Suprapubic skin (tissue), 4 donors: ENCODE measurements at regions not wholly inside any gene's neighbourhood (a gene's known extent, or its start where the extent isn't known, plus 50 kb on each side); places are given as distances from the start of the nearest gene placed in this dataset.

ENCODE experiments used
- DNase-seq, 2 donors: peaks; one replicate each; pipeline ENCODE4 v3.0.0-alpha.2; 2019; ENCODE audit warnings: low spot score in 2 of 2
- H3K27ac ChIP-seq: fragments of 200-600 bp; sonication (generic); one replicate; pipeline ENCODE4 v1.5.1; 2019
- H3K27me3 ChIP-seq: fragments of 200-600 bp; sonication (generic); one replicate; pipeline ENCODE4 v1.5.1; 2019
- H3K36me3 ChIP-seq: fragments of 200-600 bp; sonication (generic); one replicate; pipeline ENCODE4 v1.5.1; 2019
- H3K4me1 ChIP-seq: fragments of 200-600 bp; sonication (generic); one replicate; pipeline ENCODE4 v1.5.1; 2019
- H3K4me3 ChIP-seq: fragments of 200-600 bp; sonication (generic); one replicate; pipeline ENCODE4 v1.5.1; 2019; ENCODE audit warnings: mild to moderate bottlenecking
- H3K9me3 ChIP-seq: fragments of 200-600 bp; sonication (generic); one replicate; pipeline ENCODE4 v1.5.1; 2019
- CTCF ChIP-seq, 2 donors: fragments of 200-600 bp in 1 of 2; fragments of 450-650 bp in 1 of 2; sonication (generic) in 1 of 2; IDR thresholded peaks; one replicate each; pipeline ENCODE4 v1.5.1; 2016 to 2019; ENCODE audit warnings: antibody characterized with exemption in 2 of 2, mild to moderate bottlenecking in 1 of 2, moderate library complexity in 1 of 2
- EP300 ChIP-seq: sonication (generic); formaldehyde crosslinking; IDR thresholded peaks from one replicate; pipeline ENCODE4 v1.6.1; 2017; ENCODE audit warnings: antibody characterized with exemption
- POLR2A ChIP-seq, 2 donors: fragments of 450-650 bp; IDR thresholded peaks; one replicate each; pipeline ENCODE4 v1.6.1; 2017; ENCODE audit warnings: antibody characterized with exemption in 2 of 2, mild to moderate bottlenecking in 2 of 2, moderate library complexity in 2 of 2
- POLR2AphosphoS5 ChIP-seq, 3 donors: sonication (generic); formaldehyde crosslinking; IDR thresholded peaks; one replicate each; pipeline ENCODE4 v1.6.1; 2017; ENCODE audit warnings: antibody characterized with exemption in 3 of 3
- WGBS: methylation state at CpG from one replicate; pipeline ENCODE4 v1.1.5; 2018; 5-methylcytosine and 5-hydroxymethylcytosine counted together

- H3K36me3 ChIP-seq: no peaks in the 10 kb centered on the region
- WGBS: 47% methylated on average over 1 of the region's 1 CpG
- no peak for TF ChIP-seq POLR2A (IDR thresholded peaks at IDR 0.05)
- no peak for TF ChIP-seq EP300
- TF ChIP-seq CTCF (IDR thresholded peaks at IDR 0.05): no peak
- no peak for TF ChIP-seq POLR2AphosphoS5 (IDR thresholded peaks at IDR 0.05)
Measured at GRCh38 chr12:126342866-126343265, 1277.6 kb downstream of the AACS start.

GRCh38 chr12:126343321-126343720 is 1278.1 kb downstream of the AACS start:
- WGBS: 90% methylated on average over 3 of the region's 3 CpGs
- Histone ChIP-seq H3K4me3 (no peak overlapping the region), H3K36me3 (no peaks in the 10 kb centered on the region), H3K27ac (no peak overlapping the region), H3K27me3 (no peaks in the 10 kb centered on the region), H3K4me1 (no peaks in the 10 kb centered on the region), H3K9me3 (peaks cover 9% of the 10 kb centered on the region)
- TF ChIP-seq CTCF (IDR thresholded peaks at IDR 0.05): no peak
- TF ChIP-seq EP300: no peak
- no peak for TF ChIP-seq POLR2AphosphoS5 (IDR thresholded peaks at IDR 0.05)
- no peak for TF ChIP-seq POLR2A (IDR thresholded peaks at IDR 0.05)
- DNase-seq: no peak

More at GRCh38 chr12:126342866-126343265, 1277.6 kb downstream of the AACS start:
- no peak overlapping the region for H3K27ac ChIP-seq
- no peak for DNase-seq
- no peaks in the 10 kb centered on the region for H3K27me3 ChIP-seq
- no peak overlapping the region for H3K4me3 ChIP-seq
- no peaks in the 10 kb centered on the region for H3K4me1 ChIP-seq
- H3K9me3 ChIP-seq: peaks cover 9% of the 10 kb centered on the region

GRCh38 chr12:126346087-126346486 is 1280.9 kb downstream of the AACS start:
- 88% methylated on average over 3 of the region's 3 CpGs for WGBS
- Histone ChIP-seq H3K9me3 (peaks cover 13% of the 10 kb centered on the region), H3K4me3 (no peak overlapping the region), H3K27me3 (no peaks in the 10 kb centered on the region), H3K4me1 (no peaks in the 10 kb centered on the region), H3K36me3 (no peaks in the 10 kb centered on the region), H3K27ac (no peak overlapping the region)
- DNase-seq: no peak
- TF ChIP-seq POLR2AphosphoS5 (IDR thresholded peaks at IDR 0.05) (no peak), POLR2A (IDR thresholded peaks at IDR 0.05) (no peak), EP300 (no peak), CTCF (IDR thresholded peaks at IDR 0.05) (no peak)

- H3K27me3 ChIP-seq: no peaks in the 10 kb centered on the region
- TF ChIP-seq CTCF (IDR thresholded peaks at IDR 0.05) (no peak), POLR2AphosphoS5 (IDR thresholded peaks at IDR 0.05) (no peak), POLR2A (IDR thresholded peaks at IDR 0.05) (no peak), EP300 (no peak)
- H3K9me3 ChIP-seq: peaks cover 17% of the 10 kb centered on the region
- no peaks in the 10 kb centered on the region for H3K36me3 ChIP-seq
- H3K4me1 ChIP-seq: no peaks in the 10 kb centered on the region
- WGBS: 64% methylated on average over 5 of the region's 5 CpGs
- H3K27ac ChIP-seq: no peak overlapping the region
- no peak for DNase-seq
- no peak overlapping the region for H3K4me3 ChIP-seq
Measured at GRCh38 chr12:126347421-126347820, 1282.2 kb downstream of the AACS start.

- no peaks in the 10 kb centered on the region for H3K27me3 ChIP-seq
- no peaks in the 10 kb centered on the region for H3K4me1 ChIP-seq
- no peak for TF ChIP-seq POLR2AphosphoS5 (IDR thresholded peaks at IDR 0.05)
- no peak for TF ChIP-seq EP300
- no peak for TF ChIP-seq CTCF (IDR thresholded peaks at IDR 0.05)
- no peak for TF ChIP-seq POLR2A (IDR thresholded peaks at IDR 0.05)
- WGBS: 73% methylated on average over 5 of the region's 5 CpGs
- H3K9me3 ChIP-seq: peaks cover 17% of the 10 kb centered on the region
- H3K27ac ChIP-seq: no peak overlapping the region
- H3K4me3 ChIP-seq: no peak overlapping the region
- DNase-seq: no peak
- no peaks in the 10 kb centered on the region for H3K36me3 ChIP-seq
Measured at GRCh38 chr12:126349383-126349782, 1284.1 kb downstream of the AACS start.
